Testis (tissue), 2 donors: ENCODE measurements at regions not wholly inside any gene's neighbourhood (a gene's known extent, or its start where the extent isn't known, plus 50 kb on each side); places are given as distances from the start of the nearest gene placed in this dataset.

Source experiments
- CTCF ChIP-seq, 3 experiments: fragments of 450-650 bp in 2 of 3; fragments of 200-600 bp in 1 of 3; sonication (generic) in 1 of 3; IDR thresholded peaks; one replicate each; pipeline ENCODE4 v1.5.1; 2016 to 2019; ENCODE audit warnings: antibody characterized with exemption in 3 of 3, mild to moderate bottlenecking in 2 of 3, moderate library complexity in 1 of 3
- POLR2A ChIP-seq: fragments of 450-650 bp; IDR thresholded peaks from one replicate; pipeline ENCODE4 v1.6.1; 2017; ENCODE audit warnings: antibody characterized with exemption, mild to moderate bottlenecking, moderate library complexity

DNA sequence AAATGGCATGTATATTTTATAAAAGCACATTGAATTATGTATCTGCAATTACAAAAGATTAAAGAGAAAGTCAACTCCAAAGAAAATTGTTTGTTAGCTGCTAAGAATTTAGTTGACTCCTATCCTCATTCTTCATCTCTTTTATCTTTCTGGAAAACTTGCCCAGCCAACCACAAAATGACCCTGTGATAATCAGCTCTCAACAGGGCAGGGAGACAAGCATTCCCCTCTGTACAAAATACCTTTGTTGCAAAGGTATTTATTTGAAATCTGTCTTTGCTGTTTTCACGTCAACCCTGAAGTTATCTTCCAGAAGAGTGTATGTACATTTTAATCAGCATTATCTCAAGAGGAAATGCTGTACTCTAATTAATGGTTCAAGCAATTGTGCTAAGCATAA lies 191.1 kb upstream of the DDI1 start:
- no peak for TF ChIP-seq CTCF (IDR thresholded peaks at IDR 0.05)
- no peak for TF ChIP-seq POLR2A
